Testis (tissue), 2 donors: ENCODE measurements at regions not wholly inside any gene's neighbourhood (a gene's known extent, or its start where the extent isn't known, plus 50 kb on each side); places are given as distances from the start of the nearest gene placed in this dataset.

Source experiments
- POLR2A ChIP-seq: fragments of 450-650 bp; IDR thresholded peaks from one replicate; pipeline ENCODE4 v1.6.1; 2017; ENCODE audit warnings: antibody characterized with exemption, mild to moderate bottlenecking, moderate library complexity
- TF ChIP-seq, protein P1 (sequence below), 3 experiments: fragments of 450-650 bp in 2 of 3; fragments of 200-600 bp in 1 of 3; sonication (generic) in 1 of 3; IDR thresholded peaks; one replicate each; pipeline ENCODE4 v1.5.1; 2016 to 2019; ENCODE audit warnings: antibody characterized with exemption in 3 of 3, mild to moderate bottlenecking in 2 of 3, moderate library complexity in 1 of 3

DNA sequence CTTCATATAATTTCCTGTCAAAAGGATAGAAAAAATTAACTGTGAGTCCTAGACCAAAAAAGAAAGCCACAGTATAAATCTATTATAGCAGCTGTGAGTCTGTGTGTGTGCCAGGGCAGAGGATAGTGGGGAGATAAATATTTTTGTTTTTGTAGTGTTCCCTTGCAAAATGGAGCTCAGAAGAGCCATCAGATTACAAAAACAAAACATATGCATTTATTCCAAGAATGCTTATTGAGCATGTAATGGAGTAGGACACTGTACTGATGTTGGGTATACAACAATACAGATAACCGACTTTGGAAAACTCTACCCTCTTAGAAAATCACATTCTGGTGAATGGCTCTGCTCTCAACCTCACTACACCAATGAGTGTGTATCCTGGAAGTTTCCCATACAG is 111.0 kb downstream of the DMAC1 start:
- TF ChIP-seq, protein P1, sequence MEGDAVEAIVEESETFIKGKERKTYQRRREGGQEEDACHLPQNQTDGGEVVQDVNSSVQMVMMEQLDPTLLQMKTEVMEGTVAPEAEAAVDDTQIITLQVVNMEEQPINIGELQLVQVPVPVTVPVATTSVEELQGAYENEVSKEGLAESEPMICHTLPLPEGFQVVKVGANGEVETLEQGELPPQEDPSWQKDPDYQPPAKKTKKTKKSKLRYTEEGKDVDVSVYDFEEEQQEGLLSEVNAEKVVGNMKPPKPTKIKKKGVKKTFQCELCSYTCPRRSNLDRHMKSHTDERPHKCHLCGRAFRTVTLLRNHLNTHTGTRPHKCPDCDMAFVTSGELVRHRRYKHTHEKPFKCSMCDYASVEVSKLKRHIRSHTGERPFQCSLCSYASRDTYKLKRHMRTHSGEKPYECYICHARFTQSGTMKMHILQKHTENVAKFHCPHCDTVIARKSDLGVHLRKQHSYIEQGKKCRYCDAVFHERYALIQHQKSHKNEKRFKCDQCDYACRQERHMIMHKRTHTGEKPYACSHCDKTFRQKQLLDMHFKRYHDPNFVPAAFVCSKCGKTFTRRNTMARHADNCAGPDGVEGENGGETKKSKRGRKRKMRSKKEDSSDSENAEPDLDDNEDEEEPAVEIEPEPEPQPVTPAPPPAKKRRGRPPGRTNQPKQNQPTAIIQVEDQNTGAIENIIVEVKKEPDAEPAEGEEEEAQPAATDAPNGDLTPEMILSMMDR (IDR thresholded peaks at IDR 0.05): no peak
- TF ChIP-seq POLR2A: no peak
